ENCODE measurements at regions not wholly inside any gene's neighbourhood (a gene's known extent, or its start where the extent isn't known, plus 50 kb on each side); places are given as distances from the start of the nearest gene placed in this dataset.

- no peak for DNase-seq (ENCODE audit: low read depth)
Observed at GRCh38 chr4:38230121-38230801, 270.1 kb downstream of the PTTG2 start.

DNA sequence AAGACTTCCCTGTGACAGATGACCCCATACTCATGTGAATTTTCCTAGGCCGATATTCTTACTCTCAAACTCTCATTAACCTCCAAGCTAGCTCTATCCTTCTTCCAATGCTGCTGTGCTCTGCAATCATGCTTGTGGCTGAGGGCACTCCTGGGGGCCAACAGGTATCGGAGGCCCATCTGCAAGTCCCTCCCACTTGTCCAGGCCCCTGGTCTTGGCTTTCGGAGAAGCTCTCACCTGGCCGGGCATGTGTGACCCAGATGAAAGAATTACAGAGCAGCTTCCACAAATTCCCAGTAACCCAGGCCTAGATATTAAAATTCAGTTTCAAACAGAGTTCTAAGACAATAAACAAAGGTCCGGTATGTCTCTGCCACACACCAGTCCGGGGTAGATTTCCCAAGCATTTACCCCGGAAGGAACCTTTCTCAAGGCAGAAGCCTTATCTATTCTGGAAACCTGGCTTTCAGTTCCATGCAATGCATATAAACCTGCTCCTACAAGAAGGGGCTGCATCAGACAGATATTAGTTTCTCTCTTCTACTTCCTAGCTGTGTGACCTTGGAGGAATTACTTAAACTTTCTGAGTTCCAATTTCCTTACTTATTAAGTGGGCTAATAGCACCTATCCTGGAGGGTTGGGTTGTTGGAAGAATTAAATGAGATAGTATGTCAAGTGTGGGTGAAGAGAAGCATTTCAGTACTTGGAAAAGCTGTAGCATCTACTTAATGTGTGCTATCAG, 270.8 kb downstream of the PTTG2 start:
- no peak for DNase-seq (ENCODE audit: low read depth)

GRCh38 chr4:38231626-38232025, 271.4 kb downstream of the PTTG2 start:
- no peak for DNase-seq (ENCODE audit: low read depth)

GRCh38 chr4:38232741-38233140, 272.5 kb downstream of the PTTG2 start:
- DNase-seq (ENCODE audit: low read depth), result no peak

GRCh38 chr4:38233727-38234480, 273.7 kb downstream of the PTTG2 start:
- DNase-seq (ENCODE audit: low read depth), result no peak

GRCh38 chr4:38235354-38235753, 275.2 kb downstream of the PTTG2 start:
- no peak for DNase-seq (ENCODE audit: low read depth)

DNA sequence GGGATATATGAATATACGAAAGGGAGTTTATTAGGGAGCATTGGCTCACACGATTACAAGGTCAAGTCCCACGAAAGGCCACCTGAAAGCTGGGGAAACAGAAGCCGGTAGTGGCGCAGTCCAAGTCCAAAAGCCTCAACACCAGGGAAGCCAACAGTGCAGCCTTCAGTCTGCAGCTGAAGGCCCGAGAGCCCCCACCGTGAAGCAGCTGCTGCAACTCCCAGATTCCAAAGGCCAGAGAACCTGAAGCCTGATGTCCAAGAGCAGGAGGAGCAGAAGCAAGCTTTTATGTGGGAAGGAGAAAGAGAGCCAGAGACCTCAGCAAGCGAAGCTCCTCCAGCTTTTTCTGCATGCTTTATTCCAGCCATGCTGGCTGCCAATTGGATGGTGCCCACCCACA, 275.8 kb downstream of the PTTG2 start:
- no peak for DNase-seq (ENCODE audit: low read depth)

DNA sequence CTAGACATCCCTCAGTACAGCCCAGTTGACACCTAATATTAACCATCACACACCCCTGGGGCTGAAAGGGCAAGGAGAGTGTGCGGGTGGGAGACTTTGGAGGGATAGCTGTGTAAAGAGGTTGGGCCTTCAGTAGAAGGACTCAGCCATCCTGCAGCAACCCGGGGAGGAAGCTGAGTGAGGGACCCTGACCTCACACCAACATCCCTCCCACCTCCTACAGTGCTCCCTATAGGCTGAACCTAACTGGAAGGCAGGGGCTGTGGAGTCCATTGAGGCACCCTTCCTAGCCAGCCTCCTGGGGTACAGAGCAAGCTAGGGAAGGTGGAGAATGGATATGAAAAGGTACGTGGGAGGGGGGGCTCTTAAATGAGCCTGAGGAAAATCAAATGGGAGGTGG, 276.3 kb downstream of the PTTG2 start:
- DNase-seq (ENCODE audit: low read depth), result no peak

DNA sequence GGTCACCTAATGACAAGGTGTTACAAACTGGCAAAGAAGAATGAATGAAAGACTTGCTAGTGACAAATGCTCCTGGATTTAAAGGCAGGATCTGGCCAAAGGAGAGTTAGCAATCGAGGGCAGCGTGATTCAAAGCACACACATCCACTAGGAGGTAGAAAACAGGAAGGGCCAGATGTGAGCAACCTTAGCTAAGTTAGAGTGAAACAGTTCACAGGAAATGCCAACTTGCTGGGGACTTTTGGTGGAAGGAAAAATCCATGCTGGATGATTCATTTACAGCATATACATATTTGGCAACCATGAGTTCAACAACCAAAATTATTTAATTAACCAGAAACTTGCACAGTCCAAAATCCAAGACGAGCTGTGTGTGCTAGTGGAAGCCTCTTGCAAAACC, 276.9 kb downstream of the PTTG2 start:
- DNase-seq (ENCODE audit: low read depth), result no peak

GRCh38 chr4:38241541-38241940, 281.3 kb downstream of the PTTG2 start:
- DNase-seq (ENCODE audit: low read depth), result no peak

- DNase-seq (ENCODE audit: low read depth), result no peak
Observed at GRCh38 chr4:38242101-38242500, 281.9 kb downstream of the PTTG2 start.

DNA sequence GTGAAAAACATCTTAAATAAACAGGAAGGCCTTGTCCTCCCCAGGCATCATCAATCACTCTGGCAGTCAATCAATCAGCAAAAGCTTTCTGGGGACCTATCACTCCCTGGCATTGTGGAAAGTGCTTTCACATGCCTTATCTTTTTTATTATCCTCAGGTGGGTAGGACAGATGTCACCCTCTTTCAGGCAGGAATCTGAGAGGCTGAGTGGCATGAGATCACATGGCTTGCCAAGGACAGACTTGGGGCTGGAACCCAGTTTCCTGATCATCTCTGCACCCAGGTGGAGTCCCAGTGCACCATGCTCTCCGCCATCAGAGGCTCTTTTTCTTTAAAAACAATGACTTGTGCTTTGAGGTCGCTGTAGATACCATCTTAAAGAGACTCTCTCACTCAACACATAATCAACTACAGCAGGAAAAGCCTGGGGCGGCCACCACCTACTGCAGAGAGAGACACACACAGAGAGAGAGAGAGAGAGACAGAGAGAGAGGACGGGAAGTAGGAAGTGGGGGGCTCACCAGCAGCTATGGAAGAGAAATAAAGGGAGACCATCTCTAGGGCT, 282.7 kb downstream of the PTTG2 start:
- no peak for DNase-seq (ENCODE audit: low read depth)

- no peak for DNase-seq (ENCODE audit: low read depth)
Observed at GRCh38 chr4:38243388-38244053, 283.3 kb downstream of the PTTG2 start.

DNA sequence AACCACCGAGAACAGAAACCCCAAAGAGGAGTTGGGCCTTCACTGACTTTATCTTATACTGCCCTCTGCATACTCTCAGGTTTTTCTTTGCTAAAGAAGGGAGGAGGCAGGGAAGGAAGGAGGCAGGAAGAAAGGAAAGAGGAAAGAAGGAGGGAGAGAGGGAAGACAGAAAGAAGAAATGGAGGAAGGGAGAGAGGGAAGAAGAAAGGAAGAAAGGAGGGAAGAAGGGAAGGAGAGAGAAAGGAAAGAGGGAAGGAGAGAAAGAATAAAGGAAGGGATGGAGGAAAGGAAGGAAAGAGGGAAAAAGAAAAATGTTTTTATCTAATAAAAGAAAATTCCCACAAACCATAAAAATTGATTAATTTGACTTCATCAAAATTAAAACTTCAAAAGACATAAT, 294.6 kb downstream of the PTTG2 start:
- DNase-seq (ENCODE audit: low read depth), result no peak

GRCh38 chr4:38255572-38255971, 295.4 kb downstream of the PTTG2 start:
- no peak for DNase-seq (ENCODE audit: low read depth)

DNA sequence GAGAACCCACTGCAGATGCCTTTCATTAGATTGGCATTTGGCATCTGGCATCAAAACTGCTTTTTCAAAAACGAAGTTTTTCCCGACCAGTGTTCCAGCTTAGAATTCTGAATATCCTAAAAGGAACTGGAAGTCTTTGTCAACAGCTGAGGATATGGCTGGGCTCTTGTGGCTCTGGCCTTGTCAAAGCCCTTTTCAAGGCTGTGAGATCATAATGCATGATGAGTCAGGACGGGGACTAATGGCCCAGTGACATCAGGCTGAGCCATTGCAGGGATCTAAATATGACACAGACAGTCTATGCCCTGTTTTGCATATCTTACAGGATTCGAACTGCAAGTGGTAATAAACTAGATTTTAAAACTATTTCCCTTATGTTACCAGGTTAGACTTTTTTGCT, 306.4 kb downstream of the PTTG2 start:
- DNase-seq (ENCODE audit: low read depth), result no peak

- DNase-seq (ENCODE audit: low read depth), result no peak
Observed at GRCh38 chr4:38268108-38268820, 308.1 kb downstream of the PTTG2 start.

- no peak for DNase-seq (ENCODE audit: low read depth)
Observed at GRCh38 chr4:38268837-38269236, 308.6 kb downstream of the PTTG2 start.

GRCh38 chr4:38273407-38273806, 313.2 kb downstream of the PTTG2 start:
- no peak for DNase-seq (ENCODE audit: low read depth)

DNA sequence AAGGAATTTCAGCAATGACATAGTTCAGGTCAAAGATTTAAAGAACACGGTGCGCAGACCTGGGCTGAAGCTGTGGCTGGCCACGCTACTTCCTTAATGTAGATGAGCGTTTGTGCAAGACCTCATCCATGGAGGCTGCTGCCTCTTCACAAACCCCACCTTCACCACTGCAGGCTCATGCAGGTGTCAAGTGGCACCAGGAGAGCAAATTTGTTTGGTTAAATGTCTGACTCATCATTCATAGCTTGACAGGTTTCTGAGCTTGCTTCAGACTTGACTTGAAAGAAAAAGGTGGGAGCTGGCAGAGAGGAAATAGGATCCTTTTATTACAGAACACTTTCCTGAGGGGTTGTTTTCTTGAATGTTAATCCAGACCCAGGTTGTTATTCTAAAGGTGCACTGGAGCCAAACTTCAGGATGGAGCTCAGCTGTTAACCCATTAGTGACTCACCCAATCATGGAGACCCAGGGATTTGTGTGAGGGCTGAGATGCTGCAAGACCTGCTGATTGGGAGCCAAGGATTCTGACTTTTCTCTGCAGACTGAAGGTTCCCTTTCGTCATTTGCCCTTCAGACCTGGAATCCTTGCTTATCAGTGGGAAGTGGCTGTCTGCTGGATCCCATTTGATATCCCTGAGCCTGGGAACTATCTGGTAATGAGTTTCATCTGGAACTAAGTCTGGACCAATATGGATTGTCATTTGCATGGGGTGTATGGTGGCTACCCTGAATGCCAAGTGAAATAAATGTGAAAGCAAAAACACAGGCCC, 315.3 kb downstream of the PTTG2 start:
- DNase-seq (ENCODE audit: low read depth), result no peak
